ENCODE measurements at regions not wholly inside any gene's neighbourhood (a gene's known extent, or its start where the extent isn't known, plus 50 kb on each side); places are given as distances from the start of the nearest gene placed in this dataset.

- no peak for DNase-seq (ENCODE audit: low spot score in 2 of 2)
- no peak for ATAC-seq (ENCODE audit: low read depth)
- Mint-ChIP-seq H3K4me3 (no peak overlapping the region), H3K9me3 (no peaks in the 10 kb centered on the region), H3K27me3 (peaks cover 8% of the 10 kb centered on the region), H3K27ac (no peak overlapping the region), H3K4me1 (peaks cover 2% of the 10 kb centered on the region), H3K36me3 (no peaks in the 10 kb centered on the region)
Measured at GRCh38 chr20:52921340-52921739, 50.8 kb upstream of the TSHZ2 start.

DNA sequence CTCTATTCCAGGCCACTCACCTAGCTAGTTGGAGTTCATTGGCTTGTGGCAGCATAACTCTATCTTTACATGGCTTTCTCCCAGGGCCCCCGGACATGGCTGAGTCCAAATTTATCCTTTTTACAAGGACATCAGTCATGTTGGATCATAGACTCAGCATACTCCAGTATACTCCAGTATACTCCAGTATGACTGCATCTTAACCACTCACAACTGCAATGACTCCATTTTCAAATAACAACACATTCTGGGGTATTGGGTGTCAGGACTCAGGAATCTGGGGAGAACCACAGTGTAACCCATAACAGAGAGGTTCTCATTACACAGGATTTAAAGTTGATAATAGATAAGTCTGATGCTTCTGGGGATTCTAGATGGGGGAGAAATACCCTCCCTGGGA, 53.8 kb upstream of the TSHZ2 start:
- Mint-ChIP-seq H3K27me3 (peaks cover 5% of the 10 kb centered on the region), H3K9me3 (no peaks in the 10 kb centered on the region), H3K27ac (no peak overlapping the region), H3K4me3 (no peak overlapping the region), H3K4me1 (no peaks in the 10 kb centered on the region), H3K36me3 (peaks cover 2% of the 10 kb centered on the region)
- DNase-seq (ENCODE audit: low spot score in 2 of 2) (no peak), ATAC-seq (ENCODE audit: low read depth) (no peak)

GRCh38 chr20:52915564-52915963, 56.6 kb upstream of the TSHZ2 start:
- no peak for ATAC-seq (ENCODE audit: low read depth)
- Mint-ChIP-seq H3K9me3 (no peaks in the 10 kb centered on the region), H3K4me1 (no peaks in the 10 kb centered on the region), H3K4me3 (no peak overlapping the region), H3K27ac (no peak overlapping the region), H3K36me3 (peaks cover 2% of the 10 kb centered on the region), H3K27me3 (no peaks in the 10 kb centered on the region)
- DNase-seq (ENCODE audit: low spot score in 2 of 2), result no peak

GRCh38 chr20:52914870-52915269, 57.3 kb upstream of the TSHZ2 start:
- peaks cover 2% of the 10 kb centered on the region for H3K27me3 Mint-ChIP-seq
- H3K9me3 Mint-ChIP-seq, result no peaks in the 10 kb centered on the region
- H3K4me1 Mint-ChIP-seq, result no peaks in the 10 kb centered on the region
- H3K36me3 Mint-ChIP-seq, result peaks cover 2% of the 10 kb centered on the region
- ATAC-seq (ENCODE audit: low read depth), result no peak
- no peak overlapping the region for H3K27ac Mint-ChIP-seq
- no peak for DNase-seq (ENCODE audit: low spot score in 2 of 2)
- no peak overlapping the region for H3K4me3 Mint-ChIP-seq

DNA sequence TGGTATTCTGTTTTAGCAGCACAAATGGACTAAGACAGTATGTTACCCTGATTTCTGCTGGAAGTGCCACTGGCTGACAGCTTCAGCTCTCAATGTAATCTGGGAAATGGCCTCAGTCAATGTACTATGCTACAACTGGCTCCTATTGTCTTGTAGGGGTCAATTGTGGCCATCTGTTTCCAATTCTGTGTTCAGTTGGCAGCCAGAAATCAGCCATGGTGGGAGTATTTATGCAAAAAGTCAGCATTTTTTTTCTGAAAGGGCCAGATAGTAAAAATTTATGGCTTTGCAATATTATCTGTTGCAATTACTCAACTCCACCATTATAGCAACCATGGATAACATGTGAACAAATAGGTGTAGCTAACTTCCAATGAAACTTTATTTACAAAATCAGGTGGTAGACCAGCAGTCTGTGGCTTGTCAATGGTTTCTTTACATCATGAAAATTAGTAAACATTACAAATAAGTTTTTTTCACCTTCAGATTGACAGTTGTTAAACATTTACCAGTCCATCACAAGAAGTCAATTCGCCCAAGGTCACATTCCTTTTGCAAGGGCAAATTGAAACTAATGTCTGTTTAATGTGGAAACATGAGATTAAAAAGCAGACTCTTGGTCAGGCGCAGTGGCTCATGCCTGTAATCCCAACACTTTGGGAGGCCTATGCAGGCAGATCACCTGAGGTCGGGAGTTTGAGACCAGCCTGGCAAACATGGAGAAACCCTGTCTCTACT, 58.3 kb upstream of the TSHZ2 start:
- H3K4me3 Mint-ChIP-seq, result no peak overlapping the region
- DNase-seq (ENCODE audit: low spot score in 2 of 2), result no peak

GRCh38 chr20:52905241-52905994, 66.7 kb upstream of the TSHZ2 start:
- ATAC-seq (ENCODE audit: low read depth) (no peak), DNase-seq (ENCODE audit: low spot score in 2 of 2) (no peak)
- Mint-ChIP-seq H3K36me3 (no peaks in the 10 kb centered on the region), H3K4me1 (no peaks in the 10 kb centered on the region), H3K4me3 (no peak overlapping the region), H3K9me3 (peaks cover 1% of the 10 kb centered on the region), H3K27me3 (peaks cover 8% of the 10 kb centered on the region), H3K27ac (no peak overlapping the region)

More for the DNA sequence above, 58.3 kb upstream of the TSHZ2 start:
- Mint-ChIP-seq H3K36me3 (peaks cover 2% of the 10 kb centered on the region), H3K27ac (no peak overlapping the region), H3K27me3 (peaks cover 2% of the 10 kb centered on the region), H3K4me1 (no peaks in the 10 kb centered on the region), H3K9me3 (no peaks in the 10 kb centered on the region)
- no peak for ATAC-seq (ENCODE audit: low read depth)

DNA sequence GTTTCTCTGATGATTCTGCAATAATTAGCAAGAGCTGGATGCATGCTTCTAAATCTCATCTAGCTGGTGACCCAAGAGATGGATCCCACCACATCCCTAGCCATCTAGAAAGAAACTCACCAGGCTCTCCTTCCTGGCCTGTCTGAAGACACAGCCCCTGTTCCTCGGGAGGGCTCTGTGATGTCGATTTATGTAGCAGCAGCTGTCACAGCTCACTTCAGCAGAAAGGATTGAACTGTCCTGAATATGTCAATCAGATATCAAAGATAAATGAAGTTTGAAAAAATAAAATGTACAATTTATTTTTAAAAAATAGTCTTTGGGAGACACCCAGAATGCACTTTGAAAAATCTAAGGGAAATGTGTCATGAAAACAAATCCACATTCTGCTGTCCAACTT, 67.3 kb upstream of the TSHZ2 start:
- ATAC-seq (ENCODE audit: low read depth) (no peak), DNase-seq (ENCODE audit: low spot score in 2 of 2) (no peak)
- Mint-ChIP-seq H3K36me3 (no peaks in the 10 kb centered on the region), H3K27ac (no peak overlapping the region), H3K4me1 (no peaks in the 10 kb centered on the region), H3K9me3 (peaks cover 1% of the 10 kb centered on the region), H3K4me3 (no peak overlapping the region), H3K27me3 (peaks cover 6% of the 10 kb centered on the region)

GRCh38 chr20:52899041-52899608, 73.0 kb upstream of the TSHZ2 start:
- peaks cover 5% of the 10 kb centered on the region for H3K9me3 Mint-ChIP-seq
- H3K4me1 Mint-ChIP-seq, result peaks cover 4% of the 10 kb centered on the region
- no peak for DNase-seq (ENCODE audit: low spot score in 2 of 2)
- H3K4me3 Mint-ChIP-seq, result no peak overlapping the region
- no peaks in the 10 kb centered on the region for H3K36me3 Mint-ChIP-seq
- peaks cover 11% of the 10 kb centered on the region for H3K27me3 Mint-ChIP-seq
- H3K27ac Mint-ChIP-seq, result no peak overlapping the region
- ATAC-seq (ENCODE audit: low read depth), result no peak

GRCh38 chr20:52896348-52896747, 75.8 kb upstream of the TSHZ2 start:
- Mint-ChIP-seq H3K4me3 (no peak overlapping the region), H3K27ac (no peak overlapping the region), H3K4me1 (peaks cover 4% of the 10 kb centered on the region), H3K9me3 (peaks cover 4% of the 10 kb centered on the region), H3K27me3 (peaks cover 9% of the 10 kb centered on the region), H3K36me3 (no peaks in the 10 kb centered on the region)
- no peak for ATAC-seq (ENCODE audit: low read depth)
- DNase-seq (ENCODE audit: low spot score in 2 of 2), result no peak

- Mint-ChIP-seq H3K27me3 (peaks cover 9% of the 10 kb centered on the region), H3K4me3 (no peak overlapping the region), H3K4me1 (peaks cover 4% of the 10 kb centered on the region), H3K27ac (no peak overlapping the region), H3K9me3 (peaks cover 4% of the 10 kb centered on the region), H3K36me3 (no peaks in the 10 kb centered on the region)
- ATAC-seq (ENCODE audit: low read depth) (no peak), DNase-seq (ENCODE audit: low spot score in 2 of 2) (no peak)
Measured at GRCh38 chr20:52895701-52896100, 76.5 kb upstream of the TSHZ2 start.

- H3K36me3 Mint-ChIP-seq, result no peaks in the 10 kb centered on the region
- no peak for DNase-seq (ENCODE audit: low spot score in 2 of 2)
- H3K27ac Mint-ChIP-seq, result no peak overlapping the region
- H3K4me1 Mint-ChIP-seq, result peaks cover 4% of the 10 kb centered on the region
- H3K9me3 Mint-ChIP-seq, result peaks cover 4% of the 10 kb centered on the region
- no peak overlapping the region for H3K4me3 Mint-ChIP-seq
- no peak for ATAC-seq (ENCODE audit: low read depth)
- peaks cover 9% of the 10 kb centered on the region for H3K27me3 Mint-ChIP-seq
Measured at GRCh38 chr20:52895235-52895634, 76.9 kb upstream of the TSHZ2 start.

- H3K9me3 Mint-ChIP-seq, result peaks cover 4% of the 10 kb centered on the region
- no peak overlapping the region for H3K27ac Mint-ChIP-seq
- no peaks in the 10 kb centered on the region for H3K36me3 Mint-ChIP-seq
- no peak overlapping the region for H3K4me3 Mint-ChIP-seq
- peaks cover 4% of the 10 kb centered on the region for H3K4me1 Mint-ChIP-seq
- no peak for DNase-seq (ENCODE audit: low spot score in 2 of 2)
- no peak for ATAC-seq (ENCODE audit: low read depth)
- H3K27me3 Mint-ChIP-seq, result peaks cover 8% of the 10 kb centered on the region
Measured at GRCh38 chr20:52893498-52893897, 78.7 kb upstream of the TSHZ2 start.

- Mint-ChIP-seq H3K27ac (no peak overlapping the region), H3K9me3 (peaks cover 4% of the 10 kb centered on the region), H3K27me3 (peaks cover 9% of the 10 kb centered on the region), H3K4me3 (no peak overlapping the region), H3K36me3 (no peaks in the 10 kb centered on the region), H3K4me1 (peaks cover 4% of the 10 kb centered on the region)
- ATAC-seq (ENCODE audit: low read depth) (no peak), DNase-seq (ENCODE audit: low spot score in 2 of 2) (no peak)
Measured at GRCh38 chr20:52892023-52892422, 80.1 kb upstream of the TSHZ2 start.

- H3K27ac Mint-ChIP-seq, result no peak overlapping the region
- no peak overlapping the region for H3K4me3 Mint-ChIP-seq
- DNase-seq (ENCODE audit: low spot score in 2 of 2) (no peak), ATAC-seq (ENCODE audit: low read depth) (no peak)
- no peaks in the 10 kb centered on the region for H3K9me3 Mint-ChIP-seq
- peaks cover 12% of the 10 kb centered on the region for H3K27me3 Mint-ChIP-seq
- H3K4me1 Mint-ChIP-seq, result no peaks in the 10 kb centered on the region
- H3K36me3 Mint-ChIP-seq, result peaks cover 2% of the 10 kb centered on the region
Measured at GRCh38 chr20:52890130-52890529, 82.0 kb upstream of the TSHZ2 start.
